ENCODE measurements at regions not wholly inside any gene's neighbourhood (a gene's known extent, or its start where the extent isn't known, plus 50 kb on each side); places are given as distances from the start of the nearest gene placed in this dataset.

- Histone ChIP-seq H4K91ac (ENCODE audit: low read depth, low read length) (no peak overlapping the region), H3K27me3 (ENCODE audit: insufficient read depth, low read length) (no peaks in the 10 kb centered on the region), H3K4me1 (ENCODE audit: control insufficient read depth in 1 of 2, insufficient read depth in 2 of 2, low read length in 2 of 2) (peaks cover 7 to 10% of the 10 kb centered on the region in 2 experiments), H2AFZ (ENCODE audit: insufficient read depth, low read length, poor library complexity) (no peak overlapping the region), H3K23ac (ENCODE audit: low read length) (no peak overlapping the region), H3K79me2 (ENCODE audit: control insufficient read depth, insufficient read depth, low read length, poor library complexity) (no peaks in the 10 kb centered on the region), H2AK5ac (ENCODE audit: low read length) (no peak overlapping the region), H3K9me3 (ENCODE audit: insufficient read depth, low read depth, low read length) (peaks cover 1% of the 10 kb centered on the region), H2BK12ac (ENCODE audit: low read length) (no peak overlapping the region), H4K8ac (ENCODE audit: low read depth, low read length) (no peak overlapping the region), H3K79me1 (ENCODE audit: low read length) (no peaks in the 10 kb centered on the region), H3K9ac (ENCODE audit: low read length) (no peak overlapping the region), H3K4me2 (ENCODE audit: low read length) (no peak overlapping the region), H3K14ac (ENCODE audit: low read length) (no peak overlapping the region), H3K4ac (ENCODE audit: low read depth, low read length) (no peak overlapping the region), H3K27ac (ENCODE audit: low read depth, low read length) (no peak overlapping the region), H2BK120ac (ENCODE audit: insufficient read depth, low read length, poor library complexity) (no peak overlapping the region), H2BK5ac (ENCODE audit: low read depth, low read length, poor library complexity) (no peak overlapping the region), H3K18ac (ENCODE audit: low read length) (no peak overlapping the region), H3K4me3 (ENCODE audit: low read depth, low read length) (no peak overlapping the region), H3K36me3 (ENCODE audit: control insufficient read depth in 1 of 2, insufficient read depth in 2 of 2, low read length in 2 of 2) (no peaks in the 10 kb centered on the region), H4K12ac (ENCODE audit: low read depth, low read length) (no peak overlapping the region)
- DNase-seq = no peak
- no CpG with 5 or more reads among the region's 7 CpGs for WGBS (ENCODE audit: extremely low coverage, insufficient coverage, insufficient read length)
These were observed 67.4 kb upstream of the SLC34A2 start for GRCh38 chr4:25588206-25588605.

- no peak overlapping the region for H2AFZ ChIP-seq (ENCODE audit: insufficient read depth, low read length, poor library complexity)
- WGBS (ENCODE audit: extremely low coverage, insufficient coverage, insufficient read length) = no CpG with 5 or more reads among the region's 5 CpGs
These were observed 65.5 kb upstream of the SLC34A2 start for GRCh38 chr4:25590171-25590570.

GRCh38 chr4:25592736-25593135 lies 62.9 kb upstream of the SLC34A2 start:
- Histone ChIP-seq H3K23ac (ENCODE audit: low read length) (no peak overlapping the region), H2AK5ac (ENCODE audit: low read length) (no peak overlapping the region), H3K14ac (ENCODE audit: low read length) (no peak overlapping the region), H3K18ac (ENCODE audit: low read length) (no peak overlapping the region), H3K4me3 (ENCODE audit: low read depth, low read length) (no peak overlapping the region), H3K79me2 (ENCODE audit: control insufficient read depth, insufficient read depth, low read length, poor library complexity) (no peaks in the 10 kb centered on the region), H2BK120ac (ENCODE audit: insufficient read depth, low read length, poor library complexity) (no peak overlapping the region), H2AFZ (ENCODE audit: insufficient read depth, low read length, poor library complexity) (no peak overlapping the region), H3K4me2 (ENCODE audit: low read length) (no peak overlapping the region), H3K4me1 (ENCODE audit: control insufficient read depth in 1 of 2, insufficient read depth in 2 of 2, low read length in 2 of 2) (peaks cover 7 to 10% of the 10 kb centered on the region in 2 experiments), H3K9ac (ENCODE audit: low read length) (no peak overlapping the region), H4K91ac (ENCODE audit: low read depth, low read length) (no peak overlapping the region), H3K9me3 (ENCODE audit: insufficient read depth, low read depth, low read length) (peaks cover 4% of the 10 kb centered on the region), H4K12ac (ENCODE audit: low read depth, low read length) (no peak overlapping the region), H3K4ac (ENCODE audit: low read depth, low read length) (no peak overlapping the region), H4K8ac (ENCODE audit: low read depth, low read length) (no peak overlapping the region), H3K36me3 (ENCODE audit: control insufficient read depth in 1 of 2, insufficient read depth in 2 of 2, low read length in 2 of 2) (no peaks in the 10 kb centered on the region), H3K27me3 (ENCODE audit: insufficient read depth, low read length) (no peaks in the 10 kb centered on the region), H3K27ac (ENCODE audit: low read depth, low read length) (no peak overlapping the region), H3K79me1 (ENCODE audit: low read length) (no peaks in the 10 kb centered on the region), H2BK5ac (ENCODE audit: low read depth, low read length, poor library complexity) (no peak overlapping the region), H2BK12ac (ENCODE audit: low read length) (no peak overlapping the region)
- WGBS (ENCODE audit: extremely low coverage, insufficient coverage, insufficient read length) = no CpG with 5 or more reads among the region's 5 CpGs
- peak in 1 of 2 donors; percentile 73 for DNase-seq

More at GRCh38 chr4:25590171-25590570, 65.5 kb upstream of the SLC34A2 start:
- DNase-seq = peak; percentile 29 to 80
- Histone ChIP-seq H4K8ac (ENCODE audit: low read depth, low read length) (no peak overlapping the region), H2BK120ac (ENCODE audit: insufficient read depth, low read length, poor library complexity) (no peak overlapping the region), H3K36me3 (ENCODE audit: control insufficient read depth in 1 of 2, insufficient read depth in 2 of 2, low read length in 2 of 2) (no peaks in the 10 kb centered on the region), H3K9me3 (ENCODE audit: insufficient read depth, low read depth, low read length) (peaks cover 1% of the 10 kb centered on the region), H3K79me2 (ENCODE audit: control insufficient read depth, insufficient read depth, low read length, poor library complexity) (no peaks in the 10 kb centered on the region), H3K79me1 (ENCODE audit: low read length) (no peaks in the 10 kb centered on the region), H3K4me1 (ENCODE audit: control insufficient read depth in 1 of 2, insufficient read depth in 2 of 2, low read length in 2 of 2) (peaks cover 7 to 10% of the 10 kb centered on the region in 2 experiments), H3K27me3 (ENCODE audit: insufficient read depth, low read length) (no peaks in the 10 kb centered on the region), H3K23ac (ENCODE audit: low read length) (no peak overlapping the region), H2BK5ac (ENCODE audit: low read depth, low read length, poor library complexity) (peak overlapping the region; percentile 18), H3K4me3 (ENCODE audit: low read depth, low read length) (no peak overlapping the region), H3K4ac (ENCODE audit: low read depth, low read length) (no peak overlapping the region), H3K27ac (ENCODE audit: low read depth, low read length) (no peak overlapping the region), H3K9ac (ENCODE audit: low read length) (no peak overlapping the region), H4K12ac (ENCODE audit: low read depth, low read length) (no peak overlapping the region), H3K4me2 (ENCODE audit: low read length) (peak overlapping the region; percentile 13), H2AK5ac (ENCODE audit: low read length) (no peak overlapping the region), H2BK12ac (ENCODE audit: low read length) (no peak overlapping the region), H3K18ac (ENCODE audit: low read length) (no peak overlapping the region), H3K14ac (ENCODE audit: low read length) (no peak overlapping the region), H4K91ac (ENCODE audit: low read depth, low read length) (no peak overlapping the region)

All from trophoblast cell (in vitro differentiated cells and primary cell).